ENCODE measurements at regions not wholly inside any gene's neighbourhood (a gene's known extent, or its start where the extent isn't known, plus 50 kb on each side); places are given as distances from the start of the nearest gene placed in this dataset.

- no peak overlapping the region for H3K27ac ChIP-seq (ENCODE audit: control insufficient read depth, insufficient read depth, low read length)
- H4K20me1 ChIP-seq (ENCODE audit: control insufficient read depth, extremely low read depth, insufficient read depth, low read length) = no peaks in the 10 kb centered on the region
- DNase-seq (ENCODE audit: low read depth, low spot score) (no peak), FAIRE-seq (no peak)
- no peaks in the 10 kb centered on the region for H3K27me3 ChIP-seq (ENCODE audit: control insufficient read depth, extremely low read depth, insufficient read depth, low read length)
- H3K9ac ChIP-seq (ENCODE audit: control insufficient read depth, extremely low read depth, insufficient read depth, low read length) = no peak overlapping the region
- dilution Hi-C loops (cut with MboI; ENCODE audit: extremely low pct_ligation_motif_present, low sequenced_read_pairs) = no loop called here
- TF ChIP-seq EZH2 (IDR thresholded peaks at IDR 0.05; ENCODE audit: low read length) (no peak), CTCF (optimal IDR thresholded peaks at IDR 0.05 in 1 of 3, IDR thresholded peaks at IDR 0.05 in 1 of 3, conservative IDR thresholded peaks at IDR 0.05 in 1 of 3; ENCODE audit: extremely low read depth in 1 of 3, insufficient read depth in 2 of 3, low read length in 3 of 3) (no peak)
- H3K4me1 ChIP-seq (ENCODE audit: control insufficient read depth, extremely low read depth, insufficient read depth, low read length) = no peaks in the 10 kb centered on the region
- H3K4me2 ChIP-seq (ENCODE audit: control insufficient read depth, extremely low read depth, insufficient read depth, low read depth, low read length) = no peak overlapping the region
- H3K79me2 ChIP-seq (ENCODE audit: control insufficient read depth, insufficient read depth, low read length) = no peaks in the 10 kb centered on the region
- no peaks in the 10 kb centered on the region for H3K36me3 ChIP-seq (ENCODE audit: control insufficient read depth in 2 of 2, extremely low read depth in 1 of 2, insufficient read depth in 2 of 2, low read length in 2 of 2)
- no peaks in the 10 kb centered on the region for H3K9me3 ChIP-seq (ENCODE audit: control insufficient read depth, low read depth, low read length)
- no peak overlapping the region for H3K4me3 ChIP-seq (ENCODE audit: control insufficient read depth in 2 of 3, extremely low read depth in 1 of 3, insufficient read depth in 2 of 3, low read depth in 1 of 3, low read length in 3 of 3)
- no peak overlapping the region for H2AFZ ChIP-seq (ENCODE audit: control insufficient read depth, low read length)
- no peaks in the 10 kb centered on the region for H3K9me1 ChIP-seq (ENCODE audit: control insufficient read depth, extremely low read depth, insufficient read depth, low read length)
Measured at GRCh38 chr2:149814049-149814448, 226.5 kb upstream of the MMADHC start.

- Histone ChIP-seq H3K9ac (ENCODE audit: control insufficient read depth, extremely low read depth, insufficient read depth, low read length) (no peak overlapping the region), H3K9me1 (ENCODE audit: control insufficient read depth, extremely low read depth, insufficient read depth, low read length) (no peaks in the 10 kb centered on the region), H3K4me1 (ENCODE audit: control insufficient read depth, extremely low read depth, insufficient read depth, low read length) (no peaks in the 10 kb centered on the region), H3K4me3 (ENCODE audit: control insufficient read depth in 2 of 3, extremely low read depth in 1 of 3, insufficient read depth in 2 of 3, low read depth in 1 of 3, low read length in 3 of 3) (no peak overlapping the region), H2AFZ (ENCODE audit: control insufficient read depth, low read length) (no peak overlapping the region), H3K9me3 (ENCODE audit: control insufficient read depth, low read depth, low read length) (no peaks in the 10 kb centered on the region), H4K20me1 (ENCODE audit: control insufficient read depth, extremely low read depth, insufficient read depth, low read length) (no peaks in the 10 kb centered on the region), H3K79me2 (ENCODE audit: control insufficient read depth, insufficient read depth, low read length) (no peaks in the 10 kb centered on the region), H3K4me2 (ENCODE audit: control insufficient read depth, extremely low read depth, insufficient read depth, low read depth, low read length) (no peak overlapping the region), H3K27ac (ENCODE audit: control insufficient read depth, insufficient read depth, low read length) (no peak overlapping the region), H3K27me3 (ENCODE audit: control insufficient read depth, extremely low read depth, insufficient read depth, low read length) (no peaks in the 10 kb centered on the region), H3K36me3 (ENCODE audit: control insufficient read depth in 2 of 2, extremely low read depth in 1 of 2, insufficient read depth in 2 of 2, low read length in 2 of 2) (no peaks in the 10 kb centered on the region)
- DNase-seq (ENCODE audit: low read depth, low spot score) = no peak
- no peak for FAIRE-seq
- TF ChIP-seq CTCF (optimal IDR thresholded peaks at IDR 0.05 in 1 of 3, IDR thresholded peaks at IDR 0.05 in 1 of 3, conservative IDR thresholded peaks at IDR 0.05 in 1 of 3; ENCODE audit: extremely low read depth in 1 of 3, insufficient read depth in 2 of 3, low read length in 3 of 3) (no peak), EZH2 (IDR thresholded peaks at IDR 0.05; ENCODE audit: low read length) (no peak)
- dilution Hi-C loops (cut with MboI; ENCODE audit: extremely low pct_ligation_motif_present, low sequenced_read_pairs) = no loop called here
Measured at GRCh38 chr2:149808556-149808955, 221.0 kb upstream of the MMADHC start.

All from keratinocyte (primary cell).